H1 (cell line): ENCODE measurements at regions not wholly inside any gene's neighbourhood (a gene's known extent, or its start where the extent isn't known, plus 50 kb on each side); places are given as distances from the start of the nearest gene placed in this dataset.

ENCODE experiments used
- CTCF ChIP-seq, 3 experiments: IDR thresholded peaks; 1 replicate in 2 of 3; 2 replicates in 1 of 3; pipeline versions ENCODE4 v1.5.1 to v1.6.1; 2011; ENCODE audit warnings: low read length in 3 of 3, mild to moderate bottlenecking in 3 of 3, inconsistent platforms in 2 of 3, low read depth in 1 of 3, moderate library complexity in 1 of 3; ENCODE audit not compliant: insufficient read depth in 1 of 3; ENCODE audit errors: control extremely low read depth in 1 of 3
- EP300 ChIP-seq, 2 experiments: IDR thresholded peaks; 1 replicate in 1 of 2; 2 replicates in 1 of 2; pipeline ENCODE4 v1.6.1; 2011 to 2012; ENCODE audit warnings: low read depth in 2 of 2, low read length in 2 of 2, mild to moderate bottlenecking in 2 of 2, borderline replicate concordance in 1 of 2, inconsistent platforms in 1 of 2, moderate library complexity in 1 of 2
- RAD21 ChIP-seq, 2 experiments: IDR thresholded peaks in 1 of 2; conservative IDR thresholded peaks in 1 of 2; 2 replicates each; pipeline ENCODE4 v1.6.1; 2011; ENCODE audit warnings: low read depth in 2 of 2, low read length in 2 of 2, improper control_type of control experiment in 1 of 2, inconsistent platforms in 1 of 2, mild to moderate bottlenecking in 1 of 2, moderate library complexity in 1 of 2
- RXRA ChIP-seq: IDR thresholded peaks from 2 replicates; pipeline ENCODE4 v1.6.1; 2011; ENCODE audit warnings: low read depth, mild to moderate bottlenecking, low read length, moderate library complexity; ENCODE audit not compliant: insufficient read depth
- TAF7 ChIP-seq: optimal IDR thresholded peaks from 2 replicates; pipeline ENCODE3; 2011; ENCODE audit warnings: low read depth, mild to moderate bottlenecking, inconsistent platforms, low read length, moderate library complexity, borderline replicate concordance
- YY1 ChIP-seq: IDR thresholded peaks from 2 replicates; pipeline ENCODE4 v1.6.1; 2011; ENCODE audit warnings: low read depth, mild to moderate bottlenecking, low read length
- TF ChIP-seq, protein P1 (sequence below): IDR thresholded peaks from 2 replicates; pipeline ENCODE4 v1.6.1; 2011; ENCODE audit warnings: low read length, improper control_type of control experiment
- TF ChIP-seq, protein P2 (sequence below): IDR thresholded peaks from 2 replicates; pipeline ENCODE4 v1.6.1; 2012; ENCODE audit warnings: inconsistent platforms

- TF ChIP-seq TAF7 (no peak), RXRA (no peak), RAD21 (IDR thresholded peaks at IDR 0.05 in 1 of 2, conservative IDR thresholded peaks at IDR 0.05 in 1 of 2; ENCODE audit: low read depth in 2 of 2, low read length in 2 of 2) (no peak), YY1 (no peak), EP300 (IDR thresholded peaks at IDR 0.05; ENCODE audit: borderline replicate concordance in 1 of 2, low read depth in 2 of 2, low read length in 2 of 2) (no peak), CTCF (IDR thresholded peaks at IDR 0.05; ENCODE audit: control extremely low read depth in 1 of 3, insufficient read depth in 1 of 3, low read depth in 1 of 3, low read length in 3 of 3) (no peak)
- TF ChIP-seq, protein P1, sequence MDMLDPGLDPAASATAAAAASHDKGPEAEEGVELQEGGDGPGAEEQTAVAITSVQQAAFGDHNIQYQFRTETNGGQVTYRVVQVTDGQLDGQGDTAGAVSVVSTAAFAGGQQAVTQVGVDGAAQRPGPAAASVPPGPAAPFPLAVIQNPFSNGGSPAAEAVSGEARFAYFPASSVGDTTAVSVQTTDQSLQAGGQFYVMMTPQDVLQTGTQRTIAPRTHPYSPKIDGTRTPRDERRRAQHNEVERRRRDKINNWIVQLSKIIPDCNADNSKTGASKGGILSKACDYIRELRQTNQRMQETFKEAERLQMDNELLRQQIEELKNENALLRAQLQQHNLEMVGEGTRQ: no peak
- TF ChIP-seq, protein P2, sequence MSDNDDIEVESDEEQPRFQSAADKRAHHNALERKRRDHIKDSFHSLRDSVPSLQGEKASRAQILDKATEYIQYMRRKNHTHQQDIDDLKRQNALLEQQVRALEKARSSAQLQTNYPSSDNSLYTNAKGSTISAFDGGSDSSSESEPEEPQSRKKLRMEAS: no peak
These were observed 92.7 kb upstream of the NDST3 start for GRCh38 chr4:117941611-117942010.
